H9 (cell line): ENCODE measurements at regions not wholly inside any gene's neighbourhood (a gene's known extent, or its start where the extent isn't known, plus 50 kb on each side); places are given as distances from the start of the nearest gene placed in this dataset.

ENCODE experiments used
- DNase-seq: peaks from one replicate; pipeline ENCODE4 v3.0.0-alpha.2; 2017
- H2AFZ ChIP-seq: one replicate; pipeline ENCODE4 v1.6.1; 2013; ENCODE audit warnings: mild to moderate bottlenecking, low read length, control low read depth, moderate library complexity
- H2AK5ac ChIP-seq: 2 replicates; pipeline ENCODE4 v1.6.1; 2013; ENCODE audit warnings: low read length, control low read depth, mixed read lengths; ENCODE audit not compliant: insufficient read length
- H2BK120ac ChIP-seq: one replicate; pipeline ENCODE4 v1.6.1; 2013; ENCODE audit warnings: low read depth, mild to moderate bottlenecking, low read length, control low read depth, inconsistent platforms; ENCODE audit not compliant: poor library complexity, severe bottlenecking
- H2BK12ac ChIP-seq: 2 replicates; pipeline ENCODE4 v1.6.1; 2013; ENCODE audit warnings: low read length, control low read depth, mixed read lengths, low read depth; ENCODE audit not compliant: insufficient read length
- H2BK15ac ChIP-seq: 2 replicates; pipeline ENCODE4 v1.6.1; 2013; ENCODE audit warnings: low read depth, low read length, control low read depth
- H2BK20ac ChIP-seq: one replicate; pipeline ENCODE4 v1.6.1; 2013; ENCODE audit warnings: low read depth, mild to moderate bottlenecking, low read length, control low read depth, inconsistent platforms; ENCODE audit not compliant: poor library complexity, severe bottlenecking
- H2BK5ac ChIP-seq: 2 replicates; pipeline ENCODE4 v1.6.1; 2013; ENCODE audit warnings: low read length, control low read depth, mixed read lengths; ENCODE audit not compliant: insufficient read length
- H3K14ac ChIP-seq: 2 replicates; pipeline ENCODE4 v1.6.1; 2013; ENCODE audit warnings: low read length, control low read depth; ENCODE audit not compliant: insufficient read depth
- H3K18ac ChIP-seq: 2 replicates; pipeline ENCODE4 v1.6.1; 2013; ENCODE audit warnings: low read depth, mild to moderate bottlenecking, mixed read lengths, low read length, control low read depth; ENCODE audit not compliant: insufficient read length
- H3K23ac ChIP-seq: 2 replicates; pipeline ENCODE4 v1.6.1; 2013; ENCODE audit warnings: low read length, control low read depth, mixed read lengths, low read depth; ENCODE audit not compliant: insufficient read length
- H3K23me2 ChIP-seq: 2 replicates; pipeline ENCODE4 v1.6.1; 2013; ENCODE audit warnings: low read depth, mild to moderate bottlenecking, mixed read lengths, low read length, control low read depth; ENCODE audit not compliant: insufficient read length, poor library complexity, severe bottlenecking
- H3K27ac ChIP-seq: 2 replicates; pipeline ENCODE4 v1.5.1; 2013; ENCODE audit warnings: low read length, control low read depth, mixed read lengths, low read depth; ENCODE audit not compliant: insufficient read length
- H3K27me3 ChIP-seq: 2 replicates; pipeline ENCODE4 v1.6.1; 2013; ENCODE audit warnings: low read length, control low read depth, inconsistent platforms; ENCODE audit not compliant: insufficient read depth
- H3K4ac ChIP-seq: 2 replicates; pipeline ENCODE4 v1.6.1; 2013; ENCODE audit warnings: low read depth, mild to moderate bottlenecking, control low read depth, inconsistent platforms, low read length, moderate library complexity
- H3K4me1 ChIP-seq: 2 replicates; pipeline ENCODE4 v1.6.1; 2013; ENCODE audit warnings: low read length, control low read depth, inconsistent platforms; ENCODE audit not compliant: insufficient read depth
- H3K4me2 ChIP-seq: 2 replicates; pipeline ENCODE4 v1.6.1; 2013; ENCODE audit warnings: low read length, control low read depth, mixed read lengths; ENCODE audit not compliant: insufficient read length, insufficient read depth
- H3K56ac ChIP-seq: 2 replicates; pipeline ENCODE4 v1.6.1; 2013; ENCODE audit warnings: low read depth, mild to moderate bottlenecking, mixed read lengths, low read length, control low read depth; ENCODE audit not compliant: insufficient read length
- H3K79me1 ChIP-seq: 2 replicates; pipeline ENCODE4 v1.6.1; 2013; ENCODE audit warnings: low read depth, mild to moderate bottlenecking, moderate library complexity, low read length, control low read depth, inconsistent platforms; ENCODE audit not compliant: insufficient read depth, poor library complexity, severe bottlenecking
- H3K79me2 ChIP-seq: 2 replicates; pipeline ENCODE4 v1.6.1; 2013; ENCODE audit warnings: low read length, control low read depth, inconsistent platforms; ENCODE audit not compliant: insufficient read depth
- H3K9ac ChIP-seq: 2 replicates; pipeline ENCODE4 v1.6.1; 2013; ENCODE audit warnings: low read length, control low read depth, mixed read lengths; ENCODE audit not compliant: insufficient read length; ENCODE audit errors: extremely low read depth
- H3K9me3 ChIP-seq: one replicate; pipeline ENCODE4 v1.6.1; 2013; ENCODE audit warnings: low read depth, low read length, inconsistent platforms; ENCODE audit not compliant: control insufficient read depth
- H3T11ph ChIP-seq: one replicate; pipeline ENCODE4 v1.6.1; 2013; ENCODE audit warnings: mild to moderate bottlenecking, low read length, control low read depth, inconsistent platforms
- H4K20me1 ChIP-seq: one replicate; pipeline ENCODE4 v1.6.1; 2013; ENCODE audit not compliant: control insufficient read depth, insufficient read length, insufficient read depth
- H4K5ac ChIP-seq: 2 replicates; pipeline ENCODE4 v1.6.1; 2013; ENCODE audit warnings: low read depth, mild to moderate bottlenecking, mixed read lengths, low read length, control low read depth; ENCODE audit not compliant: insufficient read length
- H4K8ac ChIP-seq: replicated peaks from 2 replicates; pipeline ENCODE4 v1.6.1; 2013; ENCODE audit warnings: low read length, control low read depth, mixed read lengths, low read depth; ENCODE audit not compliant: insufficient read length
- H4K91ac ChIP-seq: 2 replicates; pipeline ENCODE4 v1.6.1; 2013; ENCODE audit warnings: low read depth, mild to moderate bottlenecking, moderate library complexity, mixed read lengths, low read length, control low read depth; ENCODE audit not compliant: insufficient read length
- H3K27ac Mint-ChIP-seq, 3 experiments: 2 replicates in 2 of 3; 3 replicates in 1 of 3; pipeline ENCODE4 v1.8.0; 2020 to 2021; ENCODE audit warnings: mixed read lengths in 3 of 3, mild to moderate bottlenecking in 1 of 3, moderate library complexity in 1 of 3
- H3K27me3 Mint-ChIP-seq: 2 replicates; pipeline ENCODE4 v1.8.0; 2021; ENCODE audit warnings: low read depth, mild to moderate bottlenecking, moderate library complexity, mixed read lengths
- H3K36me3 Mint-ChIP-seq, 3 experiments: 2 replicates in 2 of 3; 3 replicates in 1 of 3; pipeline ENCODE4 v1.8.0; 2020 to 2021; ENCODE audit warnings: low read depth in 3 of 3, mixed read lengths in 3 of 3; ENCODE audit not compliant: insufficient read depth in 1 of 3
- H3K4me1 Mint-ChIP-seq, 2 experiments: 2 replicates each; pipeline ENCODE4 v1.8.0; 2020; ENCODE audit warnings: mixed read lengths in 2 of 2
- H3K4me3 Mint-ChIP-seq, 2 experiments: 2 replicates in 1 of 2; 3 replicates in 1 of 2; pipeline ENCODE4 v1.8.0; 2020 to 2021; ENCODE audit warnings: mild to moderate bottlenecking in 2 of 2, mixed read lengths in 2 of 2, moderate library complexity in 1 of 2
- H3K9me3 Mint-ChIP-seq, 2 experiments: 2 replicates in 1 of 2; 3 replicates in 1 of 2; pipeline ENCODE4 v1.8.0; 2020; ENCODE audit warnings: mild to moderate bottlenecking in 2 of 2, mixed read lengths in 2 of 2, moderate library complexity in 1 of 2
- CTCF ChIP-seq: fragments of 200-600 bp; sonication (generic); conservative IDR thresholded peaks from 3 replicates; pipeline ENCODE4 v1.8.0; 2021; ENCODE audit warnings: antibody characterized with exemption, mild to moderate bottlenecking
- WGBS: extraction: QIAGEN DNeasy Blood & Tissue Kit; methylation state at CpG from one replicate; pipeline ENCODE4 v1.1.7; 2013; ENCODE audit warnings: missing lambda C conversion rate, low lambda C conversion rate, mixed read lengths; ENCODE audit not compliant: insufficient read length; ENCODE audit errors: extremely low coverage; 5-methylcytosine and 5-hydroxymethylcytosine counted together

- no peak overlapping the region for H2BK15ac ChIP-seq
- Mint-ChIP-seq H3K4me1 (peaks cover 13 to 14% of the 10 kb centered on the region in 2 experiments), H3K27ac (no peak overlapping the region), H3K27me3 (no peaks in the 10 kb centered on the region), H3K9me3 (no peaks in the 10 kb centered on the region), H3K4me3 (no peak overlapping the region), H3K36me3 (no peaks in the 10 kb centered on the region)
- no peak overlapping the region for H2AK5ac ChIP-seq
- H3K23ac ChIP-seq = no peak overlapping the region
- H3K27me3 ChIP-seq = no peaks in the 10 kb centered on the region
- no peak overlapping the region for H3K4me2 ChIP-seq
- no peaks in the 10 kb centered on the region for H3K23me2 ChIP-seq
- no peak overlapping the region for H3K9ac ChIP-seq
- no peak for TF ChIP-seq CTCF
- H2BK120ac ChIP-seq = no peak overlapping the region
- no peak overlapping the region for H3K4ac ChIP-seq
- H2BK12ac ChIP-seq = no peak overlapping the region
- H4K20me1 ChIP-seq = no peaks in the 10 kb centered on the region
- no peaks in the 10 kb centered on the region for H3K79me2 ChIP-seq
- no peak overlapping the region for H3K27ac ChIP-seq
- H2BK5ac ChIP-seq = no peak overlapping the region
- no peak overlapping the region for H2AFZ ChIP-seq
- H4K8ac ChIP-seq = no peak overlapping the region
- no peak overlapping the region for H3K14ac ChIP-seq
- H3K4me1 ChIP-seq = no peaks in the 10 kb centered on the region
- no peak overlapping the region for H3K18ac ChIP-seq
- no peaks in the 10 kb centered on the region for H3K9me3 ChIP-seq
- no peak for DNase-seq
- no peak overlapping the region for H4K5ac ChIP-seq
- H3T11ph ChIP-seq = no peak overlapping the region
- H2BK20ac ChIP-seq = no peak overlapping the region
- H4K91ac ChIP-seq = no peak overlapping the region
- WGBS = no CpG with 5 or more reads among the region's 2 CpGs
- no peaks in the 10 kb centered on the region for H3K79me1 ChIP-seq
- H3K56ac ChIP-seq = no peak overlapping the region
These were observed 203.9 kb upstream of the PIK3C3 start for GRCh38 chr18:41751161-41751560.
